OCI-LY7 (cell line): ENCODE measurements at regions not wholly inside any gene's neighbourhood (a gene's known extent, or its start where the extent isn't known, plus 50 kb on each side); places are given as distances from the start of the nearest gene placed in this dataset.

Source experiments
- BruUV-seq: library from RNA; stranded (reverse); fragments of 400-500 nt; replicated peaks from 2 replicates; lab custom pipeline; 2021; lab: Mats Ljungman, UMichigan
- CTCF ChIA-PET: fragments of 300-600 bp; sonication (Branson Sonifier 250); formaldehyde crosslinking; loops from one replicate; lab custom pipeline; 2022; ENCODE audit warnings: antibody characterized with exemption; ENCODE audit not compliant: unreplicated experiment; lab: Charles Lee
- POLR2A ChIA-PET: fragments of 300-600 bp; sonication (Branson Sonifier 250); formaldehyde crosslinking; loops from one replicate; lab custom pipeline; 2022; ENCODE audit warnings: antibody characterized with exemption; lab: Charles Lee
- DNase-seq: peaks from one replicate; pipeline ENCODE4 v3.0.0-alpha.2; 2015; ENCODE audit warnings: low spot score
- H2AFZ ChIP-seq: fragments of 200-600 bp; sonication (generic), shearing (Covaris generic); 2 replicates; pipeline ENCODE4 v1.6.1; 2014; ENCODE audit warnings: mild to moderate bottlenecking, antibody characterized with exemption, low read length, moderate library complexity
- H3K27ac ChIP-seq: fragments of 200-600 bp; sonication (generic); 2 replicates; pipeline ENCODE4 v1.5.1; 2014; ENCODE audit warnings: mixed run types, low read depth, mild to moderate bottlenecking, moderate library complexity, low read length, inconsistent platforms; ENCODE audit not compliant: poor library complexity, severe bottlenecking
- H3K36me3 ChIP-seq: fragments of 200-600 bp; sonication (generic); 2 replicates; pipeline ENCODE4 v1.6.1; 2014; ENCODE audit warnings: mild to moderate bottlenecking, antibody characterized with exemption, low read length, moderate library complexity, mixed read lengths; ENCODE audit not compliant: insufficient read depth
- H3K4me1 ChIP-seq: fragments of 200-600 bp; sonication (generic); 2 replicates; pipeline ENCODE4 v1.5.1; 2014; ENCODE audit warnings: mild to moderate bottlenecking, low read length; ENCODE audit not compliant: insufficient read depth, poor library complexity, severe bottlenecking
- H3K4me2 ChIP-seq: fragments of 200-600 bp; sonication (generic); 2 replicates; pipeline ENCODE4 v1.6.1; 2014; ENCODE audit warnings: mild to moderate bottlenecking, low read length
- H3K4me3 ChIP-seq: fragments of 200-600 bp; sonication (generic); 2 replicates; pipeline ENCODE4 v1.5.1; 2014; ENCODE audit warnings: mild to moderate bottlenecking, low read depth, low read length; ENCODE audit not compliant: poor library complexity, severe bottlenecking
- H3K79me2 ChIP-seq: fragments of 200-600 bp; sonication (generic); 2 replicates; pipeline ENCODE4 v1.6.1; 2016; ENCODE audit warnings: low read depth, mild to moderate bottlenecking, low read length, moderate library complexity, mixed read lengths; ENCODE audit not compliant: insufficient read depth
- H3K9me2 ChIP-seq: fragments of 200-600 bp; sonication (generic); 2 replicates; pipeline ENCODE4 v1.6.1; 2016; ENCODE audit warnings: mild to moderate bottlenecking, low read length, mixed read lengths; ENCODE audit not compliant: insufficient read depth
- H3K9me3 ChIP-seq: fragments of 200-600 bp; sonication (generic); 2 replicates; pipeline ENCODE4 v1.6.1; 2014; ENCODE audit warnings: mild to moderate bottlenecking, mixed run types, low read length, mixed read lengths
- H4K20me1 ChIP-seq: fragments of 200-600 bp; sonication (generic); 2 replicates; pipeline ENCODE4 v1.6.1; 2014; ENCODE audit warnings: mild to moderate bottlenecking, antibody characterized with exemption, low read length, moderate library complexity, mixed read lengths; ENCODE audit not compliant: insufficient read depth
- CTCF ChIP-seq: fragments of 200-600 bp; sonication (generic); conservative IDR thresholded peaks from 2 replicates; pipeline ENCODE4 v1.5.1; 2014; ENCODE audit warnings: mild to moderate bottlenecking, antibody characterized with exemption, low read length, moderate library complexity, mixed read lengths
- EZH2phosphoT487 ChIP-seq: fragments of 200-600 bp; sonication (generic); IDR thresholded peaks from 2 replicates; pipeline ENCODE4 v1.6.1; 2018; ENCODE audit warnings: low read depth, borderline replicate concordance, mild to moderate bottlenecking, mixed run types, antibody characterized with exemption, low read length, moderate library complexity, mixed read lengths
- intact Hi-C: fragments of 100-400 bp; cut with micrococcal nuclease; formaldehyde crosslinking; loops from one replicate; pipeline ENCODE4 v1.10.0; 2022; ENCODE audit not compliant: unreplicated experiment

DNA sequence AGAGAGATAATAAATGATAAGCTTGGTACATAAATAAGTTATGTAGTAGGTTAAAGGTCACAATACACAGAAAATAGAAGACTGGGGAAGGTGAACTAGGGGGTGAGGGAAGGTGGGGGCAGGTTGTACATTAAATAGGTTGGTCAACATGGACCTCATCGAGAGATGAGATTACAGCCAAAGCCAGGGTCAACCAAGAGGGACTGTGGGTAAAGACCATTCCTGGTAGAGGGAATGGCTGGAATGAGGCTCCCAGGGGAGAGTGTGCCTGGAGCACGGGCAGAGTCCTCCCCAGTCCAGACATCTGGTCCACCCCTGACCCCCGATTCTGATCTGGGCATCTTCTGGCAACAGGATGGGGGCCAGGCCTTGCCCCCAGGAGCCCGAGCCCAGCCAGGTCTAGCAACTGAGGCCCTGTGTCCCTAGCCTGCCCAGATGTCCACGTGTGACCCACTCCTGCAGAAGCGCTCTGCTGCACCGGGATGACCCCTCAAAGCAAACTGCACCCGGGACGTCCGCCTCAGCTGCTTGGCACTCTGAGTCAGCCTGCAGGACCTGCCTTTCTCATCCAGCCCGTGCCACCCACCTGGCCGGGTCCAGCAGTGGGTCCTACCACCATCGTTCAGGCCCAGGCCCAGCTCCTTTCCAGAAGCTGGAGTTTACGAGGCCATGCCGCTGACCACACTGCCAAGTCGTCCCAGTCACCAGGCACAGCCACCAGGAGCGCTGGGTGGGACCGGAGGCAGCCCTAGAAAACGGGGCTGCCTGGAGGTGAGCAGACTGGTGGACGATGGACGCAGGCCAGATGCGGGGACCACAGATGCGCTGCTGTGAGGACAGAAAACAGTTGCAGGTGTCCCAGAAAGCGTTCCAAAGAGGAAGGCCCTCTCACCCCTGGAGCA is 56.2 kb upstream of the ID2 start:
- no peak for DNase-seq
- intact Hi-C loops: loop anchor here (5.0 kb wide), 1 partner anchor 313 kb away; no protein-coding TSS in a partner anchor
- ChIA-PET POLR2A (no interaction called here), CTCF (no interaction called here)
- no peak overlapping the region for H3K27ac ChIP-seq
- H3K4me2 ChIP-seq: no peak overlapping the region
- no peaks in the 10 kb centered on the region for H3K36me3 ChIP-seq
- peaks cover 53% of the 10 kb centered on the region for H3K4me1 ChIP-seq
- no peaks in the 10 kb centered on the region for H3K9me2 ChIP-seq
- H4K20me1 ChIP-seq: no peaks in the 10 kb centered on the region
- H3K4me3 ChIP-seq: no peak overlapping the region
- peaks cover 10% of the 10 kb centered on the region; the same call in 1 of the 2 replicates for H3K79me2 ChIP-seq
- no peak for TF ChIP-seq CTCF
- TF ChIP-seq EZH2phosphoT487: no peak
- no peaks in the 10 kb centered on the region for H3K9me3 ChIP-seq
- BruUV-seq: no TSS peak
- H2AFZ ChIP-seq: no peak overlapping the region

- no TSS peak for BruUV-seq
- TF ChIP-seq EZH2phosphoT487 (no peak), CTCF (no peak)
- Histone ChIP-seq H3K4me3 (no peak overlapping the region), H3K9me2 (no peaks in the 10 kb centered on the region), H3K27ac (no peak overlapping the region), H3K79me2 (peaks cover 16% of the 10 kb centered on the region; the same call in 1 of the 2 replicates), H3K9me3 (no peaks in the 10 kb centered on the region), H2AFZ (no peak overlapping the region), H3K36me3 (no peaks in the 10 kb centered on the region), H3K4me1 (peaks cover 62% of the 10 kb centered on the region), H4K20me1 (no peaks in the 10 kb centered on the region), H3K4me2 (no peak overlapping the region)
- intact Hi-C loops: loop anchor here (5.0 kb wide), 1 partner anchor 314 kb away; no protein-coding TSS in a partner anchor
- POLR2A ChIA-PET: no interaction called here
- CTCF ChIA-PET: interaction anchor here (0.7 kb wide), 1 partner anchor 108 kb away, joined by 6 read pairs; no protein-coding TSS in a partner anchor
- no peak for DNase-seq
Observed at GRCh38 chr2:8626572-8626971, 55.3 kb upstream of the ID2 start.
